ENCODE measurements at regions not wholly inside any gene's neighbourhood (a gene's known extent, or its start where the extent isn't known, plus 50 kb on each side); places are given as distances from the start of the nearest gene placed in this dataset.
"Not testable (repeated sequence)": the region's sequence is repeated elsewhere in the genome, so short reads cannot be mapped to it uniquely, and the experiment has no call there.

DNA sequence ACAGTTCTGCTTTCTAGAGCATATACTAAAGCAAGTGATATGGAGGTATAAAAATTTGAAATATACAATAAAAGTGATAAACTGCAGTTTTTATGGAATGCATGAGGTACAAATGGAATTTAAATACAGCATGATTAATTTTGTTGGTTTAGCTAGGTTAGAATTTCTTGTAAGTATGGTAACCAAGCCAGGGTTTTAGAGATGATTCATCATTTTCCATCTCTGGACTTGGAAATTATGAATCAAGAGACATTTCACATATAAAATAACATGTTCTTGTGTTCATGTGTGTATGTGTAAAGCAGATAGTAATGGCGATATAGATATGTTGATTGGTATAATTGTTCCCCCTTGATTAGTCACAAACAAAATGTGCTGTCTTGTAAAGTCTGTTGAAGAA, 1219.8 kb downstream of the CDH8 start:
- no peak for DNase-seq
- Mint-ChIP-seq H3K36me3 (ENCODE audit: low read depth) (no peaks in the 10 kb centered on the region), H3K27me3 (no peaks in the 10 kb centered on the region), H3K4me3 (no peak overlapping the region), H3K4me1 (no peaks in the 10 kb centered on the region), H3K27ac (no peak overlapping the region)
- H3K9me3 ChIP-seq (ENCODE audit: control insufficient read depth, low read length, poor library complexity, severe bottlenecking) = no peaks in the 10 kb centered on the region
- no peak for ATAC-seq

DNA sequence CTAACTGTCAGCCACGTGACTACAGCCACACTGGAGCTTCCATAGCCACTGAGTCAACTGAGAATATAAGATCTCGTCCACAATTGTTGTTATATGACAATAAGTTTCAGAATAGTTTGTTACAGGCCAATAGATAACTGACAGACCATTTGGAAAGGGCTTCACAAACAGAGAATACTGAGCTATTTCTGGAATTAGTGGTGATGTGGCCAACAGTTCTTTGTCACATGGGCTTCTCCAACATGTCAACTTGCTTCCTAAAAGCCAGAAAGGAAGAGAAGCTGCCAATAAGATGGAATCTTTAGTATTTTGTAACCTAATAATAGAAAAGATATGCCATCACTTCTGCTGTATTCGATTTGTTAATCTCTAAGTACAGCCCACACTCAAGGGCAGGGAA, 1220.4 kb downstream of the CDH8 start:
- Mint-ChIP-seq H3K4me1 (no peaks in the 10 kb centered on the region), H3K27ac (no peak overlapping the region), H3K27me3 (no peaks in the 10 kb centered on the region), H3K36me3 (ENCODE audit: low read depth) (no peaks in the 10 kb centered on the region), H3K4me3 (no peak overlapping the region)
- DNase-seq (no peak), ATAC-seq (no peak)
- H3K9me3 ChIP-seq (ENCODE audit: control insufficient read depth, low read length, poor library complexity, severe bottlenecking) = no peaks in the 10 kb centered on the region

DNA sequence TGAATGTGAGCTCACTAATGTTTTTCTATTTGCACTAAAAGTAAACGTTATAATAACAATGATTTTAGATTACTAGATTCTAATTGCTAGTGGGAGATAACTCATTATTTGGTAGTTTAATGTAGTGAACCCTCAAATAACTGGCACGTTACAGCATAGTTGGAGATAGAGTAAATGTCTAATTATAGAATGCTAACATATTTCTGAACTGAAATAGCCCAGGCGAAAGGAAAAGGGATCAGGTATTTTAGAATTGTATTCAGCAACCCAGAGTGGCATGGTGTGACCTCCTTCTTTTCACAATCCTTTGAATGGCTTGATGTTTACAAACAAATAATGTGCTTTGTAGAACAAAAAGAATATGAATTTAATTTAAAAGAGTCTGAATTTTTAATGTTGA, 1221.2 kb downstream of the CDH8 start:
- no peak overlapping the region for H3K27ac Mint-ChIP-seq
- ATAC-seq = no peak
- no peaks in the 10 kb centered on the region for H3K9me3 ChIP-seq (ENCODE audit: control insufficient read depth, low read length, poor library complexity, severe bottlenecking)
- no peaks in the 10 kb centered on the region for H3K36me3 Mint-ChIP-seq (ENCODE audit: low read depth)
- DNase-seq = no peak
- H3K27me3 Mint-ChIP-seq = no peaks in the 10 kb centered on the region
- no peak overlapping the region for H3K4me3 Mint-ChIP-seq
- no peaks in the 10 kb centered on the region for H3K4me1 Mint-ChIP-seq

DNA sequence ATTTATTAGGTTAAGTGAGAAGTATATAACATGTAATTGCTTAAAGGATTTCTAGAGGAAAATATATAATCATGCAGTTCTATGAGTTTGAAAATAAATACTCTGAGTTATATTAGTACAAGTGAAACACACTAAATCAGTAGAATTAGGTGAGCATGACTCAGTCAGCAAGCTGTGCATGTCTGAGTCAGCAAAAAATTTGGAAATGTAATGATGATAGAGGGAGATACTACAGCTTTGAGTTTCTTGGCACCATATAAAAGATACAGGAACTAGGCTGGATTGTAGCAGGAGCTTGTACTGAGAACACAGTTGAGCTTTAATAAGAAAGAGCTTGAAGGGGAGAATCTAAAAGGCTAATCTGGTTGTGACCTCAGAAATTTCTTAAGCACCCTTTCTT, 1224.6 kb downstream of the CDH8 start:
- ATAC-seq = no peak
- H3K27me3 Mint-ChIP-seq = no peaks in the 10 kb centered on the region
- no peak for DNase-seq
- no peak overlapping the region for H3K27ac Mint-ChIP-seq
- no peak overlapping the region for H3K4me3 Mint-ChIP-seq
- H3K9me3 ChIP-seq (ENCODE audit: control insufficient read depth, low read length, poor library complexity, severe bottlenecking) = no peaks in the 10 kb centered on the region
- H3K36me3 Mint-ChIP-seq (ENCODE audit: low read depth) = no peaks in the 10 kb centered on the region
- H3K4me1 Mint-ChIP-seq = no peaks in the 10 kb centered on the region

DNA sequence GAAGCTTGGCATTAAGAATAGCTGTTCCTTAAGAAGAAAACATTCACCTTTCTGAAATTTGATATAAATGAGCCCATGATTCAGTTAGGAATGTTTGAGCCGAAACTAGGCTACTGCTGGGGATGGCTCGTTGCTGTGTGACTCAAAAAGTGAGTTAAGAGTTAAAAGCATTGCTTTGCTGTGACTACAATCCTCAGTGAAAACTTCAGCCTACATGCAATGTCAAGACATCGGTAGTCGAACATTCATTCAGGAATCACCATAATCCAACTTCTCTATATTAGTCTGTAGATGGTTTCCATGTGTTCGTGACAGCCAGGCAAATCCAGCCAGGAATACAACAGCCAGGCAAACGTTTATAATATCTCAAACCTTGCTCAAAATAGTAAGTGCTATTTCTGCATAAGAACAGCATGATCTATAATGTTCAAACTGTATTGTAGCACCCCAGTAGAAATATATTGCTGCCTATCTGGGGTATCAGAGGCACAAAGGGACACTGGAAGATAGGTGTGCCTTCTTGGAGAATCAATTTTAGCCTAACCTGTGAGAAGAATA, 1225.1 kb downstream of the CDH8 start:
- no peak for DNase-seq
- Mint-ChIP-seq H3K4me3 (no peak overlapping the region), H3K4me1 (no peaks in the 10 kb centered on the region), H3K27ac (no peak overlapping the region), H3K36me3 (ENCODE audit: low read depth) (no peaks in the 10 kb centered on the region), H3K27me3 (no peaks in the 10 kb centered on the region)
- H3K9me3 ChIP-seq (ENCODE audit: control insufficient read depth, low read length, poor library complexity, severe bottlenecking) = no peaks in the 10 kb centered on the region
- no peak for ATAC-seq

DNA sequence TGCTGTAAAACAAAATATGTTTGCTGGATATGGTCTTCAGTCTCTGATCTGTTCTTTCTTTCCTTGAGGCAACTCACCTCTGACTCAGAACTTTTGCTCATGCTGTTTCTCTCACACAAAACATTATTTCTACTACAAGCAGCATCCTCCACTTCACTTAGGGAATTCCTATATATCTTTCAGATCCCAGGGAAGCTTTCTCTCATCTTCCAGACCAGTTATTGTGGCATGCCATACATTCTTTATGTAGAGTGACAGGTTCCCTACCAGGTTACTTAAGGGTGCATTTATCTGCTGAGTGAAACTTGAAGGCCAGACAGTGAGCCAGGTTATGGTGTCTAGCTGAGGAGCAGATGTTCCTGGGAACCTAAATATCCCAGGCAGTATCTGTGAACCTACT, 1226.0 kb downstream of the CDH8 start:
- no peaks in the 10 kb centered on the region for H3K9me3 ChIP-seq (ENCODE audit: control insufficient read depth, low read length, poor library complexity, severe bottlenecking)
- no peaks in the 10 kb centered on the region for H3K36me3 Mint-ChIP-seq (ENCODE audit: low read depth)
- ATAC-seq = no peak

DNA sequence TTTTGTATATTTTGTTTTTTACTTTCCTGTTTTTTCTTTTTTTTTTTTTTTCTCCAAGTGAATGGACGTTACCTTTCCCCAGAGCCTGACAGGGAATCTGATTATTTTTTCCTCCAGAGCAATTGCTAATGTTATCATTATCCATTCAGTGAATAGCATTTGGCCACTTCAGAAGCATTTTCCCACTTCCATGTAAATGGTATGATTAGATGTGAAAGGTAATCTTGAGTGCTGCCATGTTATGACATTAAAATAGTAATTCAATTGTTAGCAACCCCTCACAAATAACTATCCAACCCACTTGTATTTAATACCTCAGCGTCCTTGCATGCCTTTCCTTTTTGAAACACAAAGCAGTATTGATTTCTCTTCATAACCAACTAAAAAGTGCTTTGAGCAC, 1243.8 kb downstream of the CDH8 start:
- peaks cover 4% of the 10 kb centered on the region for H3K9me3 ChIP-seq (ENCODE audit: control insufficient read depth, low read length, poor library complexity, severe bottlenecking)
- no peak for DNase-seq
- H3K27ac Mint-ChIP-seq = no peak overlapping the region
- ATAC-seq = no peak
- no peaks in the 10 kb centered on the region for H3K27me3 Mint-ChIP-seq
- H3K4me1 Mint-ChIP-seq = no peaks in the 10 kb centered on the region
- no peak overlapping the region for H3K4me3 Mint-ChIP-seq
- no peaks in the 10 kb centered on the region for H3K36me3 Mint-ChIP-seq (ENCODE audit: low read depth)

More for the DNA sequence above, 1226.0 kb downstream of the CDH8 start:
- Mint-ChIP-seq H3K4me3 (no peak overlapping the region), H3K4me1 (no peaks in the 10 kb centered on the region), H3K27ac (no peak overlapping the region), H3K27me3 (no peaks in the 10 kb centered on the region)
- no peak for DNase-seq

DNA sequence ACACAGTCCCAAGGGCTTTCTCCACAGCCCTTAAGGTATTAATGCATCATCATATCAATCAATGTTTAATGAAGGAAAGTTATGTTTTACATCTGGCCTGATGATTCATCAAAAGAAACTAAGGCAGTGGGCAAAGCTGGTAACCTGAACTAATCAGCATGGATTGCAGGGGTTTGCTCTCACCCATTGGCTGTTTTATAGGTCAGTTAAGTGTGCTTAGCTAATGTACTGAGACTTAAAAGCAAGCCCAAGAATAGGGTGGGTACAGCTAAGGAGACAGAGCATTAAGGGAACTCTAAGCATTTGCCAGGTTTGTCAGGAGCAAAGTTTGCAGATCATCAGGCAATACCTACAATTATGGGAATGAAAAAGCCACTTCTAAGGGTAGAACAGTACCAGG, 1247.6 kb downstream of the CDH8 start:
- DNase-seq (no peak), ATAC-seq (no peak)
- Mint-ChIP-seq H3K27me3 (no peaks in the 10 kb centered on the region), H3K27ac (no peak overlapping the region), H3K4me3 (no peak overlapping the region), H3K4me1 (no peaks in the 10 kb centered on the region), H3K36me3 (ENCODE audit: low read depth) (no peaks in the 10 kb centered on the region)
- H3K9me3 ChIP-seq (ENCODE audit: control insufficient read depth, low read length, poor library complexity, severe bottlenecking) = no peaks in the 10 kb centered on the region

DNA sequence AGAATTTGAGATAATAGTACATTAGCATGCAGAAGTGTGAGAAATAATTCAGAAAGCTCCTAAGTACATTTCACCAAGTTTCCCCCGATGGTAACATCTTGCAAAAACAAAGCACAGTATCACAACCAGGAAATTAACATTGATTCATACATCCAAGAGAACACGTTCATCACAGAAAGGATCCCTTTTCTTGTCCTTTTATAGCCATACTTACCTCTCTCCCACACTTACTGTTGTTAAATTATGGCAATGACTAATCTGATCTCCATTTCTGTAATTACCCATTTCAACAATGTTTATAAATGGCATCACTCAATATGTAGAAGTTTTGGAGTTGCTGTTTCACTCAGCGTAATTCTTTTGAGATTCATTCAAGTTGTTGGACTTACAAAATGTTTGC, 1260.0 kb downstream of the CDH8 start:
- no peaks in the 10 kb centered on the region for H3K36me3 Mint-ChIP-seq (ENCODE audit: low read depth)

DNA sequence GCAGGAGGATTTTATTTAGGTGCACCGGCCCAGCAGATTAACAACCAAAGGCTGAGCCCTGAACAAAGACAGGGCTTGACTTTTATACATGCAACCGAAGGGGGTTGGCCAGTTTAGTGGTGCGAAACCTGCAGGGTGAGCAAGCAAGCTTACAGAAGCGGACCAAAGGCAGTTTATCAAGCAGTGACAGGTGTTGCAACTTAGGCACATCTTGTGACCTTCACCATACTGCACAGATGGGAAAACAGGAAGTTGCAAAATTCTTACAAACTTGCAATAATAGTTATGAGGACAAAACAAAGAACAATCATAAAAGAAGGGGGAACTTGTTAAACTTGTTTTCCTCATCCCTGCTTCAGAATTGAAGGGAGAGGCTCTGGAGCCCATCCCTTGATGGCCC, 1265.1 kb downstream of the CDH8 start:
- DNase-seq = no peak
- no peak overlapping the region for H3K27ac Mint-ChIP-seq
- no peak for ATAC-seq
- no peak overlapping the region for H3K4me3 Mint-ChIP-seq
- no peaks in the 10 kb centered on the region for H3K36me3 Mint-ChIP-seq (ENCODE audit: low read depth)
- H3K9me3 ChIP-seq (ENCODE audit: control insufficient read depth, low read length, poor library complexity, severe bottlenecking) = no peaks in the 10 kb centered on the region
- no peaks in the 10 kb centered on the region for H3K4me1 Mint-ChIP-seq
- H3K27me3 Mint-ChIP-seq = no peaks in the 10 kb centered on the region

More for the DNA sequence above, 1260.0 kb downstream of the CDH8 start:
- no peak overlapping the region for H3K27ac Mint-ChIP-seq
- H3K27me3 Mint-ChIP-seq = no peaks in the 10 kb centered on the region
- no peaks in the 10 kb centered on the region for H3K4me1 Mint-ChIP-seq
- no peaks in the 10 kb centered on the region for H3K9me3 ChIP-seq (ENCODE audit: control insufficient read depth, low read length, poor library complexity, severe bottlenecking)
- ATAC-seq (no peak), DNase-seq (no peak)
- no peak overlapping the region for H3K4me3 Mint-ChIP-seq

DNA sequence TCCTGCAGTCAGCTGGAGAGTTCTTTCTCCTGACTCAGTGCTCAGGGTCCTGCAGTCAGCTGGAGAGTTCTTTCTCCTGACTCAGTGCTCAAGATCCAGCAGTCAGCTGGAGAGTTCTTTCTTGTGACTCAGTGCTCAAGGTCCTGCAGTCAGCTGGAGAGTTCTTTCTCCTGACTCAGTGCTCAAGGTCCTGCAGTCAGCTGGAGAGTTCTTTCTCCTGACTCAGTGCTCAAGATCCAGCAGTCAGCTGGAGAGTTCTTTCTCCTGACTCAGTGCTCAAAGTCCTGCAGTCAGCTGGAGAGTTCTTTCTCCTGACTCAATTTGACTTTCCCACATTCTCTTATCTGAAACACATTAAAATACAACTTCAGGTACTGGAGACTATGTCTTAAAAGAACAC, 1265.9 kb downstream of the CDH8 start:
- not testable (repeated sequence) for H3K27me3 Mint-ChIP-seq; ATAC-seq; H3K27ac Mint-ChIP-seq; H3K4me3 Mint-ChIP-seq; H3K36me3 Mint-ChIP-seq (ENCODE audit: low read depth); DNase-seq; H3K9me3 ChIP-seq (ENCODE audit: control insufficient read depth, low read length, poor library complexity, severe bottlenecking); H3K4me1 Mint-ChIP-seq

DNA sequence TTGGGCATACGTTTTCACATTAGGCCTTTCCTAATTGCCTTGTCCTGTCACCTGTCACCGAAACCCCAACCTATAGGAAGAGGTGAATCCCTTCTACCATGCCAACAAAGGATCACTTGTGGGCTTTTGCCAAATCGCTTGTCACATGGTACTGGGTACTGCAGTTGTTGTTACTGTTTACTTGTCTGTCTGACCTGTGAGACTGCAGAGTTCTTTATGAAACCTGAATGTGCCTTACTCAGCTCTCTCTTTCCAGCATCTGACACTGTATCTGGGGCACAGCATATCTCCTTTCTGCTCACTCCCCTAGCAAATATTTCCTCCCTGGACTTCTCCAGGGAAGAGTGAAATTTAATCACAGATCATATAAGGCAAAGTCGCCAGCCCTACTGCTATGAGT, 1272.4 kb downstream of the CDH8 start:
- no peak for DNase-seq
- no peak for ATAC-seq
- H3K9me3 ChIP-seq (ENCODE audit: control insufficient read depth, low read length, poor library complexity, severe bottlenecking) = no peaks in the 10 kb centered on the region

DNA sequence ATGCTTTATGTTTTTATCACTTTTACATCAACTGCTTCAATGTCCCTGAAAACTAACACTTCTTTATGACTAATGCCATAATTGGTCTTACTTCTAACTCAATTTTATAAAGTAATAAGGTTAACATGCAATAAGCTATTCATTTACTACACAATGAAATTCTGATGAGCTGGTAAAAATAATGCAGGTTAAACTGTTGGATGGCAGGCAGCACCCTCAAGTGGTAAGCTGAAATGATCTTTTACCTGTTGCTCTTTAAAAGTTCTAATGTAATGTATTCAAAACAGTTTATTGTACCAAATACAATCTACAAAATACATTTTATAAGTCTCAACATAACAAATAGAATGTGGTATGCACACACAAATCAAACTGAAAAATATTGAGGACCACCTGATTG, 1280.3 kb downstream of the CDH8 start:
- Mint-ChIP-seq H3K36me3 (ENCODE audit: low read depth) (no peaks in the 10 kb centered on the region), H3K27me3 (no peaks in the 10 kb centered on the region), H3K4me1 (no peaks in the 10 kb centered on the region), H3K4me3 (no peak overlapping the region), H3K27ac (no peak overlapping the region)
- H3K9me3 ChIP-seq (ENCODE audit: control insufficient read depth, low read length, poor library complexity, severe bottlenecking) = peaks cover 4% of the 10 kb centered on the region
- DNase-seq = no peak
- ATAC-seq = no peak

More for the DNA sequence above, 1272.4 kb downstream of the CDH8 start:
- no peaks in the 10 kb centered on the region for H3K4me1 Mint-ChIP-seq
- no peaks in the 10 kb centered on the region for H3K36me3 Mint-ChIP-seq (ENCODE audit: low read depth)
- H3K4me3 Mint-ChIP-seq = no peak overlapping the region
- no peaks in the 10 kb centered on the region for H3K27me3 Mint-ChIP-seq
- H3K27ac Mint-ChIP-seq = no peak overlapping the region

DNA sequence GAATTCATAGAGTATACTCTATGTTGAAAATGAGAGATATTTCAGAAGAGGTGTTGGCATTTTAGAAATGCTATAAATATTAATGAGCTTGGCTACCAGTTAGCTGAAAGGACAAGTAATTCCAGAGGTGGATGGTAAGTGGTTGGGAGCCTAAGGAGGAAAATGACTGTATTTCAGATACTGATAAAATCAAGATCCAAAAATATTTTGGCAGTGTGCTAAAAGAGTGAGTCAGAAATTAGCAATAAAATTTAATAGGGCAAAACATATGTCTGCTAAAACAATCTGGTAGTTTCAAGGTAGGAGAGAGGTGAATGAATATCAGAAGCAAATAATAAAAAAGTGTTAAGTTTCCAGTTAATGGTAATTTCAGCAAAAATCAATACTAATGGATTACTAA, 1287.9 kb downstream of the CDH8 start:
- H3K4me1 Mint-ChIP-seq = no peaks in the 10 kb centered on the region
- ATAC-seq = no peak
- no peaks in the 10 kb centered on the region for H3K27me3 Mint-ChIP-seq
- H3K4me3 Mint-ChIP-seq = no peak overlapping the region
- H3K9me3 ChIP-seq (ENCODE audit: control insufficient read depth, low read length, poor library complexity, severe bottlenecking) = peaks cover 3% of the 10 kb centered on the region
- H3K27ac Mint-ChIP-seq = no peak overlapping the region
- no peak for DNase-seq
- H3K36me3 Mint-ChIP-seq (ENCODE audit: low read depth) = no peaks in the 10 kb centered on the region

Measured in T-helper 17 cell (primary cell).